Prostate gland (tissue), 2 donors: ENCODE measurements at regions not wholly inside any gene's neighbourhood (a gene's known extent, or its start where the extent isn't known, plus 50 kb on each side); places are given as distances from the start of the nearest gene placed in this dataset.

Source experiments
- CTCF ChIP-seq, 4 experiments: fragments of 200-600 bp in 2 of 4; fragments of 450-650 bp in 2 of 4; sonication (generic) in 2 of 4; IDR thresholded peaks; 1 replicate in 3 of 4; 2 replicates in 1 of 4; pipeline ENCODE4 v1.5.1; 2016 to 2019; ENCODE audit warnings: antibody characterized with exemption in 4 of 4, mild to moderate bottlenecking in 2 of 4, moderate library complexity in 2 of 4
- POLR2A ChIP-seq: fragments of 450-650 bp; IDR thresholded peaks from one replicate; pipeline ENCODE4 v1.6.1; 2016; ENCODE audit warnings: antibody characterized with exemption, mild to moderate bottlenecking

- no peak for TF ChIP-seq CTCF (IDR thresholded peaks at IDR 0.05)
- TF ChIP-seq POLR2A, result no peak
These were observed 455.7 kb downstream of the CD83 start for GRCh38 chr6:14573267-14573666.
